Peyer's patch (tissue), 4 donors: ENCODE measurements at regions not wholly inside any gene's neighbourhood (a gene's known extent, or its start where the extent isn't known, plus 50 kb on each side); places are given as distances from the start of the nearest gene placed in this dataset.
"Not testable (repeated sequence)": the region's sequence is repeated elsewhere in the genome, so short reads cannot be mapped to it uniquely, and the experiment has no call there.

ENCODE experiments used
- DNase-seq, 3 donors: peaks; one replicate each; pipeline ENCODE4 v3.0.0-alpha.2; 2017 to 2019
- H3K27ac ChIP-seq, 4 donors: fragments of 200-600 bp; sonication (generic); one replicate each; pipeline ENCODE4 v1.5.1; 2016 to 2019
- H3K27me3 ChIP-seq, 2 donors: fragments of 200-600 bp; sonication (generic); one replicate each; pipeline ENCODE4 v1.5.1; 2019
- H3K36me3 ChIP-seq, 3 donors: fragments of 200-600 bp; sonication (generic); one replicate each; pipeline ENCODE4 v1.5.1; 2016 to 2019
- H3K4me1 ChIP-seq, 4 donors: fragments of 200-600 bp; sonication (generic); one replicate each; pipeline ENCODE4 v1.5.1; 2016 to 2019
- H3K4me3 ChIP-seq, 4 donors: fragments of 200-600 bp; sonication (generic); 1 replicate in 3 of 4; 2 replicates in 1 of 4; pipeline ENCODE4 v1.5.1; 2016 to 2019; ENCODE audit warnings: mild to moderate bottlenecking in 1 of 4
- H3K9me3 ChIP-seq, 4 donors: fragments of 200-600 bp; sonication (generic); one replicate each; pipeline ENCODE4 v1.5.1; 2016 to 2019; ENCODE audit warnings: mild to moderate bottlenecking in 1 of 4
- POLR2A ChIP-seq, 2 donors: fragments of 450-650 bp; IDR thresholded peaks; one replicate each; pipeline ENCODE4 v1.5.1; 2017; ENCODE audit warnings: antibody characterized with exemption in 2 of 2, mild to moderate bottlenecking in 2 of 2, moderate library complexity in 2 of 2
- TF ChIP-seq, protein P1 (sequence below), 6 experiments: fragments of 450-650 bp in 4 of 6; fragments of 200-600 bp in 2 of 6; sonication (generic) in 1 of 6; IDR thresholded peaks; one replicate each; pipeline ENCODE4 v1.5.1; 2017 to 2019; ENCODE audit warnings: antibody characterized with exemption in 6 of 6, mild to moderate bottlenecking in 3 of 6, moderate library complexity in 1 of 6

DNA sequence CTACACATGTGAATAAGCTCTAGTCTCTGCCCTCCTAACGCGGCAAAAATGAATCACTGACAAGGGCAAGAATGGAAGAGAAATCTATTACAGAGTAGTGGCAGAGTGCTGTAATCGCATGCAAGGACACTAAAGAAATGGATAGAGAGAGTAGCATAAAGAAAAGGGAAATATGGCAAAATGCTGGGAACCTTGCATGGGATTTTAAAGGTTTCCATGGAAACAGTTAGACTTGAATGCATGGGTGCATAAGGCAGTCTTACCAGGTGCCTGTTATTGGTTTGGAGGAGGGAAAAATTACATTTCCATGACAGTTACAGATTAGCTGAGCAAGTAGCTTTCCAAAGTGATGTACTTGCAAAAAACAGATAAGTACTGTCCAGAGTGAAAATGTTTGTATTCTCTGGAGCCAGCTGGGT is 233.4 kb downstream of the PTN start:
- Histone ChIP-seq H3K27ac (no peak overlapping the region), H3K4me1 (no peaks in the 10 kb centered on the region), H3K9me3 (no peaks in the 10 kb centered on the region), H3K4me3 (no peak overlapping the region), H3K27me3 (no peaks in the 10 kb centered on the region), H3K36me3 (no peaks in the 10 kb centered on the region)
- no peak for DNase-seq
- no peak for TF ChIP-seq POLR2A (IDR thresholded peaks at IDR 0.05)
- TF ChIP-seq, protein P1, sequence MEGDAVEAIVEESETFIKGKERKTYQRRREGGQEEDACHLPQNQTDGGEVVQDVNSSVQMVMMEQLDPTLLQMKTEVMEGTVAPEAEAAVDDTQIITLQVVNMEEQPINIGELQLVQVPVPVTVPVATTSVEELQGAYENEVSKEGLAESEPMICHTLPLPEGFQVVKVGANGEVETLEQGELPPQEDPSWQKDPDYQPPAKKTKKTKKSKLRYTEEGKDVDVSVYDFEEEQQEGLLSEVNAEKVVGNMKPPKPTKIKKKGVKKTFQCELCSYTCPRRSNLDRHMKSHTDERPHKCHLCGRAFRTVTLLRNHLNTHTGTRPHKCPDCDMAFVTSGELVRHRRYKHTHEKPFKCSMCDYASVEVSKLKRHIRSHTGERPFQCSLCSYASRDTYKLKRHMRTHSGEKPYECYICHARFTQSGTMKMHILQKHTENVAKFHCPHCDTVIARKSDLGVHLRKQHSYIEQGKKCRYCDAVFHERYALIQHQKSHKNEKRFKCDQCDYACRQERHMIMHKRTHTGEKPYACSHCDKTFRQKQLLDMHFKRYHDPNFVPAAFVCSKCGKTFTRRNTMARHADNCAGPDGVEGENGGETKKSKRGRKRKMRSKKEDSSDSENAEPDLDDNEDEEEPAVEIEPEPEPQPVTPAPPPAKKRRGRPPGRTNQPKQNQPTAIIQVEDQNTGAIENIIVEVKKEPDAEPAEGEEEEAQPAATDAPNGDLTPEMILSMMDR (IDR thresholded peaks at IDR 0.05): no peak

DNA sequence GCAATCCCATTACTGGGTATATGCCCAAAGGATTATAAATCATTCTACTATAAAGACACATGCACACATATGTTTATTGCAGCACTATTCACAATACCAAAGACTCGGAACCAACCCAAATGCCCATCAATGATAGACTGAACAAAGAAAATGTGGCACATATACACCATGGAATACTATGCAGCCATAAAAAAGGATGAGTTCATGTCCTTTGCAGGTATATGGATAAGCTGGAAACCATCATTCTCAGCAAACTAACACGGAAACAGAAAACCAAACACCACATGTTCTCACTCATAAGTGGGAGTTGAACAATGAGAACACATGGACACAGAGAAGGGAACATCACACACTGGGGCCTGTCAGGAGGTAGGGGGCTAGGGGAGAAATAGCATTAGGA is 235.7 kb downstream of the PTN start:
- not testable (repeated sequence) for H3K9me3 ChIP-seq, H3K27me3 ChIP-seq, DNase-seq, H3K36me3 ChIP-seq, H3K4me3 ChIP-seq, H3K4me1 ChIP-seq, H3K27ac ChIP-seq

DNA sequence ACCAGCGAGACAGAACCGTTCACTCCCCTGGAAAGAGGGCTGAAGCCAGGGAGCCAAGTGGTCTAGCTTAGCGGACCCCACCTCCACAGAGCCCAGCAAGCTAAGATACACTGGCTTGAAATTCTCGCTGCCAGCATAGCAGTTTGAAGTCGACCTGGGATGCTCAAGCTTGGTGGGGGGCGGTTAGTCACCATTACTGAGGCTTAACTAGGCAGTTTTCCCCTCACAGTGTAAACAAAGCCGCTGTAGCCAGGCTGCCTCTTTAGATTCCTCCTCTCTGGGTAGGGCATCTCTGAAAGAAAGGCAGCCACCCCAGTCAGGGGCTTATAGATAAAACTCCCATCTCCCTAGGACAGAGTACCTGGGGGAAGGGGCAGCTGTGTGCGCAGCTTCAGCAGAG is 235.1 kb downstream of the CHRM2 start:
- not testable (repeated sequence) for H3K9me3 ChIP-seq, H3K4me3 ChIP-seq, DNase-seq, H3K36me3 ChIP-seq, H3K27me3 ChIP-seq, H3K4me1 ChIP-seq, H3K27ac ChIP-seq

DNA sequence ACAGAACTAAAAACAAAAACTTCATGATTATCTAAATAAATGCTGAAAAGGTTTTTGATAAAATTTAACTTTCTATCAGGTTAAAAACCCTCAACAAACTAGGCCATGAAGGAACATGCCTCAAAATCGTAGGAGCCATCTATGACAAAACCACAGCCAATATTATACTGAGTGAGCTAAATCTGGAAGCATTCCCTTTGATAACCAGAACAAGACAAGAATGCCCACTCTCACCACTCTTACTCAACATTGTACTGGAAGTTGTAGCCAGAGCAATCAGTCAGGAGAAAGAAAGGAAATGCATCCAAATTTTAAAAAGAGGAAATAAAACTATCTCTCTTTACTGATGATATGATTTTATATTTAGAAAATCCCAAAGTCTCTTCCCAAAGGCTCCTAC is 228.7 kb downstream of the CHRM2 start:
- Histone ChIP-seq H3K4me3 (no peak overlapping the region), H3K36me3 (no peaks in the 10 kb centered on the region), H3K27me3 (no peaks in the 10 kb centered on the region), H3K27ac (no peak overlapping the region), H3K4me1 (no peaks in the 10 kb centered on the region), H3K9me3 (peaks cover 0 to 3% (median 0%) of the 10 kb centered on the region in 4 donors)
- TF ChIP-seq, protein P1 (IDR thresholded peaks at IDR 0.05): no peak
- TF ChIP-seq POLR2A (IDR thresholded peaks at IDR 0.05): no peak
- no peak for DNase-seq

DNA sequence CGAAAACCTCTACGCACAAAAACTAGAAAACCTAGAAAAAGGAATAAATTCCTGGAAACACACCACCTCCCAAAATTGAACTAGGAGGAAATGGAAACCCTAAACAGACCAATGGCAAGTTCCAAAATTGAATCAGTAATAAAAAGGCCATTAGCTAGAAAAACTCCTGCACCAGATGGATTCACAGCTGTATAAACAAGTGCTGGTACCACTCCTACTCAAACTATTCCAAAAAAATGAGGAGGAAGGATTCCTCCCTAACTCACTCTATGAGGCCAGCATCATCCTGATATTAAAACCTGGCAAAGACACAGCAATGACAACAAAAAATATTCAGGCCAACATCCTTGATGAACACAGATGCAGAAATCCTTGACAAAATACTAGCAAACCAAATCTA is 228.2 kb downstream of the CHRM2 start:
- Histone ChIP-seq H3K9me3 (peaks cover 0 to 3% (median 0%) of the 10 kb centered on the region in 4 donors), H3K4me1 (no peaks in the 10 kb centered on the region), H3K27ac (no peak overlapping the region), H3K27me3 (no peaks in the 10 kb centered on the region), H3K4me3 (no peak overlapping the region), H3K36me3 (no peaks in the 10 kb centered on the region)
- TF ChIP-seq, protein P1 (IDR thresholded peaks at IDR 0.05): no peak
- no peak for DNase-seq

DNA sequence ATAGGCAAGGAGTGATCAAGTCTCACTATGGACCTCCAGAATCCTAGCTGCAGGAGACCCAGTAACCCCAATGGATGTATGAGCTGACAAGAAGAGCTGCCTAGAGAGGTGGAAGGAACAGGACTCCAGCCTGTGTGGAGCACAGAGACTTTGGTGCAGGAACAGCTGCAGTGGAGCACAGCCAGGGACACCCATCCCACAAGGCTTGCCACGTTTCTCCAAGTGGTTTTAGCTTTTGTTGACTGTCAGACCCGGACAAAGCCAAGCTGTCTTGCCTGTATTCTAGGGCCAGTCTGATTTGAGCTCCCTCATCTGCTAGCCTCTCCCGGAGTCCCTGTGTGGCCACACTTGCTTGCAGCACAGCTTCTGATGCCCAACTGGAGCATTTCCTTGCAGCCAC is 224.7 kb downstream of the CHRM2 start:
- H3K27me3 ChIP-seq: no peaks in the 10 kb centered on the region
- no peak overlapping the region for H3K4me3 ChIP-seq
- TF ChIP-seq POLR2A (IDR thresholded peaks at IDR 0.05): no peak
- TF ChIP-seq, protein P1 (IDR thresholded peaks at IDR 0.05): no peak
- H3K27ac ChIP-seq: no peak overlapping the region
- DNase-seq: no peak
- H3K36me3 ChIP-seq: no peaks in the 10 kb centered on the region
- H3K4me1 ChIP-seq: no peaks in the 10 kb centered on the region
- peaks cover 0 to 3% (median 0%) of the 10 kb centered on the region in 4 donors for H3K9me3 ChIP-seq

DNA sequence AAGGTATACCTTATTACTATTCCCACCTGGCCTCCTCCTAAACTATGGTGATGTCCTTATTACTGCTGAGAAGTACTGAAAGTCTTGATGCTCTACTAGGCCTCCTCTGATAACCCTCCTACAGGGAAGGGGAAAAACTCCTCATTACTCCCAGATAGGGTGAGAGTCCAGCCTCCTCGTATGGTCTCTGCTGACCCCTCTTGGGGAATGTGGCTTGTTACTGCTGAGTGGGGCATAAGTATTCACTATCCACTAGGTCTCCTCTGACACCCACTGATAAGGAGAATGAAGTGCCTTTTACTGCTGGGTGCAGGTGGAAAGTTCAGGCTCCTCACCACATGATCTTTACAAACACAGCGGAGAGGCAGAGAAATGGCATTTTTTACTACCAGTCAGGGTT is 222.9 kb downstream of the CHRM2 start:
- Histone ChIP-seq H3K27me3 (no peaks in the 10 kb centered on the region), H3K4me1 (no peaks in the 10 kb centered on the region), H3K27ac (no peak overlapping the region), H3K9me3 (peaks cover 0 to 3% (median 0%) of the 10 kb centered on the region in 4 donors), H3K4me3 (no peak overlapping the region), H3K36me3 (no peaks in the 10 kb centered on the region)
- TF ChIP-seq, protein P1 (IDR thresholded peaks at IDR 0.05): no peak
- TF ChIP-seq POLR2A (IDR thresholded peaks at IDR 0.05): no peak
- no peak for DNase-seq
